Glutamatergic neuron (in vitro differentiated cells): ENCODE measurements at regions not wholly inside any gene's neighbourhood (a gene's known extent, or its start where the extent isn't known, plus 50 kb on each side); places are given as distances from the start of the nearest gene placed in this dataset.

ENCODE experiments used
- DNase-seq: peaks from one replicate; pipeline ENCODE4 v3.0.0; 2022
- H3K27ac Mint-ChIP-seq: one replicate; pipeline ENCODE4 v1.8.0; 2020; ENCODE audit warnings: mild to moderate bottlenecking, mixed read lengths, inconsistent platforms; ENCODE audit not compliant: unreplicated experiment
- H3K27me3 Mint-ChIP-seq: one replicate; pipeline ENCODE4 v1.8.0; 2020; ENCODE audit warnings: mild to moderate bottlenecking, moderate library complexity, mixed read lengths, inconsistent platforms; ENCODE audit not compliant: unreplicated experiment
- H3K36me3 Mint-ChIP-seq: one replicate; pipeline ENCODE4 v1.8.0; 2020; ENCODE audit warnings: mild to moderate bottlenecking, mixed read lengths, inconsistent platforms; ENCODE audit not compliant: unreplicated experiment
- H3K4me1 Mint-ChIP-seq: one replicate; pipeline ENCODE4 v1.8.0; 2020; ENCODE audit warnings: mild to moderate bottlenecking, low read depth, mixed read lengths, inconsistent platforms; ENCODE audit not compliant: unreplicated experiment
- H3K4me3 Mint-ChIP-seq: one replicate; pipeline ENCODE4 v1.8.0; 2020; ENCODE audit warnings: mild to moderate bottlenecking, mixed read lengths, inconsistent platforms; ENCODE audit not compliant: unreplicated experiment
- H3K9me3 Mint-ChIP-seq: one replicate; pipeline ENCODE4 v1.8.0; 2020; ENCODE audit warnings: mild to moderate bottlenecking, moderate library complexity, mixed read lengths, inconsistent platforms; ENCODE audit not compliant: unreplicated experiment
- CTCF ChIP-seq: fragments of 200-600 bp; sonication (generic); IDR thresholded peaks from one replicate; pipeline ENCODE4 v1.5.0; 2021; ENCODE audit not compliant: partially characterized antibody, unreplicated experiment

- no peak for DNase-seq
- TF ChIP-seq CTCF = no peak
Measured at GRCh38 chr3:151630938-151631441, 102.7 kb upstream of the AADACL2 start.

GRCh38 chr3:151630035-151630434 is 103.7 kb upstream of the AADACL2 start:
- H3K27ac Mint-ChIP-seq = no peak overlapping the region
- H3K9me3 Mint-ChIP-seq = peaks cover 2% of the 10 kb centered on the region
- H3K27me3 Mint-ChIP-seq = peaks cover 2% of the 10 kb centered on the region
- no peaks in the 10 kb centered on the region for H3K36me3 Mint-ChIP-seq
- TF ChIP-seq CTCF = no peak
- no peak for DNase-seq
- H3K4me1 Mint-ChIP-seq = no peaks in the 10 kb centered on the region
- no peak overlapping the region for H3K4me3 Mint-ChIP-seq

More at GRCh38 chr3:151630938-151631441, 102.7 kb upstream of the AADACL2 start:
- Mint-ChIP-seq H3K27ac (no peak overlapping the region), H3K9me3 (peaks cover 5% of the 10 kb centered on the region), H3K36me3 (no peaks in the 10 kb centered on the region), H3K27me3 (peaks cover 2% of the 10 kb centered on the region), H3K4me1 (no peaks in the 10 kb centered on the region), H3K4me3 (no peak overlapping the region)

- no peaks in the 10 kb centered on the region for H3K27me3 Mint-ChIP-seq
- no peaks in the 10 kb centered on the region for H3K4me1 Mint-ChIP-seq
- TF ChIP-seq CTCF = no peak
- H3K36me3 Mint-ChIP-seq = no peaks in the 10 kb centered on the region
- no peak for DNase-seq
- no peak overlapping the region for H3K4me3 Mint-ChIP-seq
- H3K9me3 Mint-ChIP-seq = no peaks in the 10 kb centered on the region
- H3K27ac Mint-ChIP-seq = no peak overlapping the region
Measured at GRCh38 chr3:151625586-151625985, 108.1 kb upstream of the AADACL2 start.

GRCh38 chr3:151625086-151625485 is 108.6 kb upstream of the AADACL2 start:
- Mint-ChIP-seq H3K27ac (no peak overlapping the region), H3K4me3 (no peak overlapping the region), H3K9me3 (no peaks in the 10 kb centered on the region), H3K36me3 (no peaks in the 10 kb centered on the region), H3K27me3 (no peaks in the 10 kb centered on the region), H3K4me1 (no peaks in the 10 kb centered on the region)
- DNase-seq = no peak
- TF ChIP-seq CTCF = no peak

- Mint-ChIP-seq H3K4me1 (no peaks in the 10 kb centered on the region), H3K27ac (no peak overlapping the region), H3K9me3 (no peaks in the 10 kb centered on the region), H3K27me3 (no peaks in the 10 kb centered on the region), H3K36me3 (no peaks in the 10 kb centered on the region), H3K4me3 (no peak overlapping the region)
- no peak for DNase-seq
- no peak for TF ChIP-seq CTCF
Measured at GRCh38 chr3:151620071-151620470, 113.7 kb upstream of the AADACL2 start.
